GM19372 (cell line): ENCODE measurements at regions not wholly inside any gene's neighbourhood (a gene's known extent, or its start where the extent isn't known, plus 50 kb on each side); places are given as distances from the start of the nearest gene placed in this dataset.
"Not testable (repeated sequence)": the region's sequence is repeated elsewhere in the genome, so short reads cannot be mapped to it uniquely, and the experiment has no call there.

ENCODE experiments used
- ATAC-seq: cut with Tn5 transposase; IDR thresholded peaks from one replicate; pipeline ENCODE4 v1.9.1; 2021; ENCODE audit warnings: mild to moderate bottlenecking, low read depth, moderate library complexity; ENCODE audit not compliant: unreplicated experiment

DNA sequence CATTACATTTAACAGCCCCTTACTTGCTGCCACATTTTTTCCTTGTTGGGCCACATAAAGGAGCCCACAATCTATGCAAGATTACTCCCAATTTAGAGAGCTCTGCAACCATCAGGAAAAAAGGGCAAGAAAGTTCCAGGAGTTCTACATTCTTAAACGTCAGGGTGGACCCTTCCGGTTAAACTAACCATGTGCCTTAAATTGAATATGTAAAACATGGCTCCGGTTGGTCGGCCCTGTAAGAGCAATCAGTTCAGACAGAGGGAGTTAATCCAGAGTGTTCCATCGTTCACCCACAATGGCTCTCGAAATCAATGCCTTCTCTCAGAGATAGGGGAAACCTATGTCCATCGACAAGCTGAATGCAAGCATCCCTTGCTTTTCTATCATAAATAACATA, 253.7 kb upstream of the PFKP start:
- no peak for ATAC-seq

DNA sequence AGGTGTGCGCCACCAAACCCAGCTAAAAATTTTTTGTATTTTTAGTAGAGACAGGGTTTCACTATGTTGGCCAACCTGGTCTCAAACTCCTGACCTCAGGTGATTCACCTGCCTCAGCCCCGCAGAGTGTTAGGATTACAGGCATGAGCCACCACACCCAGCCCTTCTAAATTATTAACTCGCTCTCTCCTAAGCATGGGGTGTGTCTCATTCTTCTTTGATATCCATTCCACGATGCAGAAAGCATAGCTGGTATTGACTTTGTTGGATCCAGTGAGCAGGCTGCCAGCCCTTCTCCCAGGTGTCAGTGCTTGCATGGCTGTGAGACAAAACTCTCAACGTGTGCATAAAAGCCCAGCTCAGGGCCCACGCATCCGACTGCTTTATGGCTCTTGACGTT, 254.1 kb upstream of the PFKP start:
- ATAC-seq, result no peak

GRCh38 chr10:2812631-2813030, 254.7 kb upstream of the PFKP start:
- ATAC-seq, result no peak

DNA sequence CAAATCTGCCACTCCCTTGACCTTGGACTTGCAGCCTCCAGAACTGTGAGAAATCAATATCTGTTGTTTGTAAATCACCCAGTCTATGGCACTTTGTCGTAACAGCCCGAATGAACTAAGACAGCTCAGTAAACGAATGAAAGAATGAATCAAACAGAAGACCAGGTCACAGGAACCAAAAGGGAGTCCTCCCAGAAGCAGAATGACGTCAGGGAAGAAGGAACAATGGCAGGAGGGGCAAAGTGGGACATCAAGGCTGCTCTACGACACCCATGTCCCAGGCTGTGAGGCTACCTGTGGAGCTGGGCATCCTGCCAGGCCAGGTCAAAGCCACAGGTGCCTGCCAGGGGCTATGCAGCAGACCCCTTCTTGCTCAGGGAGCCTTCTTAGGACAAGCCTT, 267.2 kb upstream of the PFKP start:
- no peak for ATAC-seq

DNA sequence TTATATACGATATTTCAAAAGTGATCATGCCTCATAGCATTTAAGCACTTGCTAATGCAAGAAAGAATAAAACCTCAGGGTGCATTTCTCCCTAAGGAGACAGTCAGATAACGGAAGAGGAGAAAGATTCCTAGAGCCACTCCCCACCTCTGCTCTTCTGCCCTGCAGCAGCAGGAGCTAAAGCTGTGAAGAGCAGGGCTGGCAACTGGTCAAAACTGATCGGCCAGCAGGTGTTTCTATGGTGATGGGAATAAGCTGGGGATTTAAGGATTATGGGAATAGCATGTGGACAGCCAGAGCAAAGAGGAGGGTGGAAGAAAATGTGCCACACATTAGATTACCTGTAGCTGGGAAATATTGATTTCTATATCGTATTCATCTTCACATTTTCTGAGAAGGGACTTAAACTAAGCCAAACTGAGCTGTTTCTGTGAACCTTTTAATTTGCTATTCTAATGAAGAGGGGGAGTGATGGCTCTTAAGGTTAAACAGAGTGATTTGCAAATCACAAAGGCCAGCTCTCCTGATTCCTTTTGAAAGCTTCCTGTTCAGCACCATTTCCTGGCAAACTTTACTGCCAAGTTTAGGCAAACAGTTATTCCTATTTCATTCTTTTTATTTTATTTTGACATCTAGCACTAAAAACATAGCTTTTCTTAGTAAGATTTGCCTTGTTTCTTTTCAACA, 268.9 kb upstream of the PFKP start:
- no peak for ATAC-seq

DNA sequence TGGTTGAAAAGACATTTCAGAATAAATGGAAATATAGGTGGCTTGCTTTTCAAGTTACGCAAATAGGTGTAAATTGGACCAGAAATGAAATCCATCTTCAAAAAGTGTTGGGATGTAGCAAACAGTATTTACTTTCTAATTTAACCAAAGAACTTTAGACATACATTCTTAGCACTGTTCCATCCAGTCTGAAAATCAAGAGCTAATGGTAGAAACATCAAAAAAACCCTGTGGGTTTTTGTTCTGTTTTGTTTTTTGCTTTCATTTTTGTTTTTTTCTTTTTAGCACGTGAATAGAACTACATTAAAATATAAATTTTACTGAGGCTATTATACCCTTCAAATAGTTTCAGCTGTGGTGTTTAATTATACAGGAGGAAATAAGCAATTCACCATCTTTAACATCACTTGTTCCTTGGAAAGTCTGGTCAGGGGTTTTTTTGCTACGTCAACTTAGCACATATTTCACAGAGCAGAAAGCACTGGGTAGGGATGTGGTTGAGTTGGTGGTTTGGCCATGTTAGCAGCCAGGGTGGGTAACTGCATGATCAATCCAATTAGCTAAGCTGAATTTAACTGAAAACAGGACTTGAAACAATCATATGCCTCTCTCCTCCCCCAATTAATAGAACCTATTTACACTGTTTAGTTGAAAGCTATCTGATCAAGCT, 275.4 kb upstream of the PFKP start:
- peak; percentile 95 for ATAC-seq

DNA sequence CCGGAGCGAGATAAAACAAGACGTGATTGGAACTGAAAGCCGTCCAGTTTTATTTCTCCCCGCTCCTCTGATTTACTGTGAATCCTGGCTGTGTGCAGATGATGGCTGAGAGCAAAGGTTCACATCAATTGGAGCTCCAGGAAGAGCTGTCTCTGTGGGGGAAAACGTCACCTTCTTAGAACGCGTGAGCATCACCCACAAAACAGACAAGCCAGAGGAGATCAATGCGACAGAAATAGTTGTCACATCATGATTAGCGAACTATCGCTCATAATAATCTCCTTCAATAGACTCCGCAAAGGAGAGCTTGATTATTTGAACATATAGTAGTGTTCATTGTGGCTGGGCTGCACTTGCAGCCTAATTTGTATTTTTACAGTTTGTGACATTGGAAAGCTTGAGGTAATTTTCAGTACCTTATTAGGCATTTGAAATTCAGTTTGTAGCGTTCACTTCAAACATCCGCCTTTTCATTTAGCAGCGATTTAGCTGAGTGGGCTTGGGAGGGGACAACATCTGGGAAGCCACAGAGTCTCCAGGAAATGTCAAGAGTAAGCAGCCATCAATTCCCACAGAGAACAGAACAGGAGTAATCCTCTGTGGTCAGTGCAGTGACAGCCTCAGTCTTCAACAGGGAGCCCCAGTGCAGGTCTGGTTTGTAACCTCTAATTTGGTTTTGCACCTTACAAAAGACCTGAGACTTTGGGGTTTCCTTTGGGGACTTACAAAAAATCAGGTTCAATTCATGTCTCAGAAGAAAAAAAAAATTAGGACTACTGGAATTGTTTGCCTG, 276.8 kb upstream of the PFKP start:
- ATAC-seq, result no peak

- no peak for ATAC-seq
Measured at GRCh38 chr10:2786251-2786650, 281.1 kb upstream of the PFKP start.

DNA sequence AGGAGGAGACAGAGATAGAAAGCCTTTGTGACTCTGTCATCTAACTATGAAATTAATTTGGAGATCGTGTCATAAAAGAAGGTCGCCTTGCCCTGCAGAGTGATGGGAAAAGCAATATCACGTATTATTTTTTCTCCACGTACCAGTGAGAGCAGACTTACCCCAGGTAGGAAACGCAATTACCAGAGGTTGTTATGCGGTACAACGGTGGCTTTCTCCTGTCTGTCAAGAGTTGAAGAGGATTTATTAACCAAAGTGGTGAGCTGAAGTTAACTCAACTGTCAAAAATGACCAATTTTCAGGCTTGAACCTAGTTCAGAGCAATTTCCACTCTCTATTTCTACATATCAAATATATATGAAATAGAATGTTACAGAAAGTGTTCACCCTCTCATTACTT, 282.6 kb upstream of the PFKP start:
- ATAC-seq, result no peak

DNA sequence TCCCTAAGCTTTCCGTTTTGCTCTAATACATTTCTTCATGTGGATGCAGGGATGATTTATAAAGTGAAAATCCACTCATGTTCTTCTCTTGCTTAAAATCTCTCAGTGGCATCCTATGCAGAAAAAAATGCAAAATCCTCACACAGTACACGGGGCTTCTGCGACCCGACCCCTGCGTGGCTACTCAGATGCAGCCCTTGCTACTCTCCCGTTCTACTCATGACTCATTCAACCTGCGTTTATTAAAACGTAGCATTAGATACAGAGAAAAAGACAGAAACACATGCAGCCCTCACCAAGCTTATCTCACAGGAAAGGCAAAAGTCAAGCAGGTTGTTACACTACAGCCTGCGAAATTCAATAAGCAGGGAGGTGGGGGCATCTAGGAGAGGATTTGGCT, 284.4 kb upstream of the PFKP start:
- no peak for ATAC-seq

- no peak for ATAC-seq
Measured at GRCh38 chr10:2782265-2782664, 285.1 kb upstream of the PFKP start.

GRCh38 chr10:2777666-2778355, 289.5 kb upstream of the PFKP start:
- ATAC-seq, result no peak

DNA sequence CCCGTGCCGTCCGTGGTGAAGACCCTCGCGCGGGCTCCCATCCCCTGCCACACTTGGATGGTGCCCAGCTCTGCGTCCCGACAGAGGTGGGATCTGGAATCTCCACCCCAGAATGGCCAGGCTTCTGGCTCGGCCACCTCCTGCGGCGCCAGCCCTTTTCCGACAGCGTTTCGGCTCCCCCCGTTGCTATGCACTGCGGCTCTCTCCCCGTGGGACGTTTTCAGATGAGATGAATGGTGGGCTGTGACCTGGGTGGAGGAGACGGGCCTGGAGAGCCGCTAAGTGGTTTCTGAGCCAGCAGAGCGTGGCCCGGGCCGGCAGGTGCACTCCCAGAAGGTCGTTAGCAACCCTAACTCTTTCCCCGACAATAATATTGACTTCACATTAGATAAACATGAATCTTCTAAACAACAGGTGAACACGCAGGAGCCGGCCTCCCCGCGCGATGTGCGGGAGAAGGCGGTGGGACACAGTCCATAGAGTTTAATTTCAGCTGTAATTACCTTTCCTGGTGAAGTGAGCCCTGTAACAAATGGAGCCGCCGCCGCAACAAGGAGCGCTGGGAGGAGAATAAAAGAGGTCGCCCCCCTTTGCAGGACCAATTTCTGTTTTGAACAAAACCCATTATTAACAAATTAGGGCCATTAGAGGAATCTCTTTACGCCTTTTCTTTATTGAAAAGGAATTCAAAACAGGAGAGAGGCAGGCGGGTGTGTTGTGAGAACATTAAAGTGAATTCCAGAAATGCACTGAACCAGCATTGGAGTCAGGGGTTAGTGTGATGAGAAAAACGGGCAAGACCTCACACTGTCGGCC, 294.3 kb upstream of the PFKP start:
- no peak for ATAC-seq

DNA sequence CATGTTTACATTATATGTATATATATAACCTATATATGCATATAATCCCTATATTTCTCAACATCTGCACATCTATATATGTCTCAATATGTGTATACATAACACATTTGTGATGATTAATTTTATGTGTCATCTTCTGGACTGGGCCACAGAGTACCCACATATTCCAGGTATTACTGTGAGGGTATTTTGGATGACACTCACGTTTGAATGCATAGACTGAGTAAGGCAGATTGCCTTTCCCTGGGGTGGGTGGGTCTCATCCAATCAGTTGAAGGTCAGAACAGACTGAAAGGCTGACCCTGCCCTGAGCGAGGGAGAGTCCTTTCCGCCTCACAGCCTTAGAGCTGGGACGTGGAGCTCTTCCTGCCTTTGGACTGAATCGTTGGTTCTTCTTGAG, 295.2 kb upstream of the PFKP start:
- no peak for ATAC-seq

DNA sequence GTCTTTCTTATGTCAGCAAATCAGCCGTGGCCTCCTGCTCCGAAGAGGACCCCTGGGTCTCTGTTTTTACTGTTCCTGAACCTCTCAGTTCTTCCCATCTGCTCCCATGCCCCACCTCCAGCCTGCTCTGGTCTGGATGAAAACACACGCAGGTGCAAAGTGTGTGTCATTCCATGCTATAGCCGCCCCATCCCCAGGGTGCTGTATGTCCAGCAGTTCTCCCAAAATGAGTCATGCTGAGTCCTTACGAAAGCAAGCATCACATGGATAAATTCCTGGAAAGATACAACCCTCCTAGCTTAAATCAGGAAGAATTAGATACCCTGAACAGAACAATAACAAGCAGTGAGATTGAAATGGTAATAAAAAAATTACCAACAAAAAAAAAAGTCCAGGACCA, 300.1 kb upstream of the PFKP start:
- not testable (repeated sequence) for ATAC-seq

GRCh38 chr10:2761971-2762370, 305.4 kb upstream of the PFKP start:
- ATAC-seq, result no peak

GRCh38 chr10:2761311-2761710, 306.0 kb upstream of the PFKP start:
- no peak for ATAC-seq

DNA sequence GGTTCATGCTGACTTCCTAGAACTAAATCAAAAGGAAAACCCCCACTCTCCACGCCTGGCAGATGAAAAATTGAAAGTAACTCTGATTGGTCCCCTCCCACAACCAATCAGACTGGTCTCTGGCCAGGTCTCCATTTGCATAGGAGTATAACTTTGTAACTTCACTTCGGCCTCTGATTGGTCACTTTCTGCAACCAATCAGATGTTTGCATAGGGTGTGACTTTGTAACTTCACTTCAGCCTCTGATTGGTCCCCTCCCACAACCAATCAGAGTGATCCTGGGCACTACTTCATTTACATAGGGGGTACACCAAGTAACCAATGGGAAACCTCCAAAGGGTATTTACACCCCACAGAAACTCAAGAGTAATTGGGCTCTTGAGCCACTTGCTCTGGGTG, 306.6 kb upstream of the PFKP start:
- ATAC-seq, result no peak

DNA sequence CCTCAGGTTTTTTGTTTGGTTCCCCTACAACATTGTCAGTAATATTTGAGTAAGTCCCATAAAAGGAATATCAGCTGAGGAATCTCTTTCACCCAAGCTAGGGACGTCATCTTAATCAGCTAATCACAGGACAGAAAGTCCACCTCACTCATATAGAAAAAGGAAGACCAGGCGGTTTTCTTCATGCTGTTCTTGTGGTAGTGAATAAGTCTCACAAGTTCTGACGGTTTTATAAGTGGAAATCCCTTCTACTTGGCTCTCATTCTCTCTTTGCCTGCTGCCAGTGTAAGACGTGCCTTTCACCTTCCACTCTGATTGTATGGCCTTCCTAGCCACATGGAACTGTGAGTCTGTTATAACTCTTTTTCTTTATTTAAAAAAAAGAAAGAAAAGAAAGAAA, 308.1 kb upstream of the PFKP start:
- ATAC-seq, result no peak

DNA sequence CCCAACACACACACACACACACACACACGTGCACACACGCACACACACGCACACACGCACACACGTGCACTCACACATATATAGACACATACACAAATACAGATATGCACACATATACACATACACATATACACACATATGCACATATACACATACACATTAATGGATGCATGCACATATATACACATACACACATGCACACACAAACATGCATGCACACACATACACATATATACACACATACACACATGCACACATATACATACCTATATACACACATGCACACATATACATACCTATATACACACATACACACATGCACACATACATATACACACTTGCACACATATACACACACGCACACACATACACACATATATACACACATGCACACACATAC, 312.4 kb upstream of the PFKP start:
- no peak for ATAC-seq
